IMR-90 (cell line): ENCODE measurements at regions not wholly inside any gene's neighbourhood (a gene's known extent, or its start where the extent isn't known, plus 50 kb on each side); places are given as distances from the start of the nearest gene placed in this dataset.

Experiments
- ATAC-seq: fragments of 200-7000 bp; cut with Tn5 transposase; 2 replicates; pipeline ENCODE4 v1.9.1; 2020; ENCODE audit warnings: low read depth, mild to moderate bottlenecking, moderate library complexity
- BruUV-seq: library from RNA; stranded (reverse); fragments of 400-500 nt; replicated peaks from 2 replicates; lab custom pipeline; 2021; lab: Mats Ljungman, UMichigan
- CTCF ChIA-PET: fragments of 300-600 bp; formaldehyde crosslinking; extraction: SDS; loops from one replicate; lab custom pipeline; 2021; ENCODE audit warnings: antibody characterized with exemption; lab: Yijun Ruan, JAX
- POLR2A ChIA-PET: fragments of 300-600 bp; sonication (Branson Sonifier 250); formaldehyde crosslinking; loops from one replicate; lab custom pipeline; 2022; ENCODE audit warnings: antibody characterized with exemption; ENCODE audit not compliant: unreplicated experiment; lab: Charles Lee
- DNase-seq: peaks from one replicate; pipeline ENCODE4 v3.0.0; 2013
- H2AFZ ChIP-seq: replicated peaks from 2 replicates; pipeline ENCODE3; 2013; ENCODE audit warnings: low read length, mild to moderate bottlenecking; ENCODE audit not compliant: poor library complexity
- H2AK5ac ChIP-seq: 2 replicates; pipeline ENCODE4 v1.6.1; 2013; ENCODE audit warnings: low read depth, low read length, inconsistent platforms
- H2AK9ac ChIP-seq: replicated peaks from 2 replicates; pipeline ENCODE3; 2013; ENCODE audit warnings: mild to moderate bottlenecking, low read depth, low read length, moderate library complexity; ENCODE audit not compliant: poor library complexity
- H2BK120ac ChIP-seq: 2 replicates; pipeline ENCODE4 v1.6.1; 2013; ENCODE audit warnings: low read depth, low read length, inconsistent platforms
- H2BK15ac ChIP-seq: 3 replicates; pipeline ENCODE4 v1.6.1; 2013; ENCODE audit warnings: low read depth, low read length, inconsistent platforms
- H2BK20ac ChIP-seq: 2 replicates; pipeline ENCODE4 v1.6.1; 2013; ENCODE audit warnings: low read depth, mild to moderate bottlenecking, inconsistent platforms, low read length, moderate library complexity
- H2BK5ac ChIP-seq: 2 replicates; pipeline ENCODE4 v1.6.1; 2013; ENCODE audit warnings: mild to moderate bottlenecking, low read depth, low read length, inconsistent platforms; ENCODE audit not compliant: poor library complexity, severe bottlenecking
- H3K14ac ChIP-seq: replicated peaks from 2 replicates; pipeline ENCODE4 v1.6.1; 2013; ENCODE audit warnings: low read depth, low read length, inconsistent platforms
- H3K18ac ChIP-seq: 2 replicates; pipeline ENCODE4 v1.6.1; 2013; ENCODE audit warnings: low read depth, low read length, control low read depth
- H3K23ac ChIP-seq: 2 replicates; pipeline ENCODE4 v1.6.1; 2013; ENCODE audit warnings: low read depth, low read length, inconsistent platforms
- H3K27ac ChIP-seq: 2 replicates; pipeline ENCODE4 v1.5.1; 2013; ENCODE audit warnings: mild to moderate bottlenecking, control low read depth, low read length; ENCODE audit not compliant: insufficient read depth
- H3K27me3 ChIP-seq: 2 replicates; pipeline ENCODE4 v1.6.1; 2013; ENCODE audit warnings: low read length; ENCODE audit not compliant: control insufficient read depth, insufficient read depth
- H3K36me3 ChIP-seq: 2 replicates; pipeline ENCODE4 v1.6.1; 2013; ENCODE audit warnings: low read length, mixed read lengths; ENCODE audit not compliant: control insufficient read depth, insufficient read depth
- H3K4ac ChIP-seq: 2 replicates; pipeline ENCODE4 v1.6.1; 2013; ENCODE audit warnings: low read depth, low read length, inconsistent platforms
- H3K4me1 ChIP-seq: 2 replicates; pipeline ENCODE4 v1.6.1; 2013; ENCODE audit warnings: low read length, mixed read lengths; ENCODE audit not compliant: control insufficient read depth, insufficient read depth
- H3K4me2 ChIP-seq: 2 replicates; pipeline ENCODE4 v1.6.1; 2013; ENCODE audit warnings: low read depth, mild to moderate bottlenecking, control low read depth, low read length, moderate library complexity
- H3K4me3 ChIP-seq: 2 replicates; pipeline ENCODE4 v1.5.1; 2013; ENCODE audit warnings: low read depth, mild to moderate bottlenecking, control low read depth, low read length, moderate library complexity; ENCODE audit not compliant: insufficient read depth
- H3K56ac ChIP-seq: 2 replicates; pipeline ENCODE4 v1.6.1; 2013; ENCODE audit warnings: low read length, inconsistent platforms; ENCODE audit not compliant: insufficient read depth; ENCODE audit errors: extremely low read depth
- H3K79me1 ChIP-seq, 2 experiments: 2 replicates each; pipeline ENCODE4 v1.6.1; 2013; ENCODE audit warnings: low read length in 2 of 2, inconsistent platforms in 1 of 2, low read depth in 1 of 2
- H3K9ac ChIP-seq: 2 replicates; pipeline ENCODE4 v1.6.1; 2013; ENCODE audit warnings: low read depth, low read length, control low read depth
- H3K9me1 ChIP-seq: 2 replicates; pipeline ENCODE4 v1.6.1; 2013; ENCODE audit warnings: low read length, inconsistent platforms; ENCODE audit not compliant: insufficient read depth
- H3K9me3 ChIP-seq: 2 replicates; pipeline ENCODE4 v1.6.1; 2013; ENCODE audit warnings: low read length; ENCODE audit not compliant: control insufficient read depth, insufficient read depth
- H4K20me1 ChIP-seq: 2 replicates; pipeline ENCODE4 v1.6.1; 2013; ENCODE audit warnings: low read length, inconsistent platforms; ENCODE audit not compliant: insufficient read depth
- H4K5ac ChIP-seq: 2 replicates; pipeline ENCODE4 v1.6.1; 2013; ENCODE audit warnings: mild to moderate bottlenecking, low read depth, low read length, control low read depth
- H4K8ac ChIP-seq, 2 experiments: 2 replicates each; pipeline ENCODE4 v1.6.1; 2013; ENCODE audit warnings: low read depth in 2 of 2, low read length in 2 of 2, control low read depth in 1 of 2, inconsistent platforms in 1 of 2
- H4K91ac ChIP-seq: 2 replicates; pipeline ENCODE4 v1.6.1; 2013; ENCODE audit warnings: low read depth, low read length, inconsistent platforms; ENCODE audit not compliant: insufficient read depth
- CHD1 ChIP-seq: IDR thresholded peaks from 2 replicates; pipeline ENCODE4 v1.6.1; 2012; ENCODE audit warnings: low read depth, low read length, improper control_type of control experiment
- FOS ChIP-seq: fragments of 150-350 bp; IDR thresholded peaks from 2 replicates; pipeline ENCODE4 v1.6.1; 2016; ENCODE audit warnings: low read depth, low read length
- MXI1 ChIP-seq: IDR thresholded peaks from 2 replicates; pipeline ENCODE4 v1.6.1; 2012; ENCODE audit warnings: low read depth, mild to moderate bottlenecking, low read length, moderate library complexity, borderline replicate concordance
- WGBS, 2 experiments: methylation state at CpG; one replicate each; pipeline versions ENCODE4 v1.1.5 to v1.1.7; 2013; ENCODE audit warnings: missing lambda C conversion rate in 2 of 2; ENCODE audit not compliant: insufficient read length in 1 of 2; ENCODE audit errors: extremely low coverage in 2 of 2; 5-methylcytosine and 5-hydroxymethylcytosine counted together
- dilution Hi-C: fragments of 300-500 bp; cut with HindIII; formaldehyde crosslinking; loops from one replicate; pipeline ENCODE4 v1.14.3; 2018; ENCODE audit warnings: low sequenced_read_pairs; ENCODE audit not compliant: unreplicated experiment
- in situ Hi-C: fragments of 300-500 bp; cut with MboI; formaldehyde crosslinking; loops from 3 replicates; pipeline ENCODE4 v1.14.3; 2019; ENCODE audit warnings: low sequenced_read_pairs, inconsistent platforms, mixed read lengths
- intact Hi-C: fragments of 100-400 bp; cut with micrococcal nuclease; formaldehyde crosslinking; loops from 2 replicates; pipeline ENCODE4 v1.10.0; 2022
- TF ChIP-seq, protein P1 (sequence below): fragments of 150-350 bp; IDR thresholded peaks from 2 replicates; pipeline ENCODE4 v1.6.1; 2016; ENCODE audit warnings: low read depth, mild to moderate bottlenecking, low read length, moderate library complexity, borderline replicate concordance

DNA sequence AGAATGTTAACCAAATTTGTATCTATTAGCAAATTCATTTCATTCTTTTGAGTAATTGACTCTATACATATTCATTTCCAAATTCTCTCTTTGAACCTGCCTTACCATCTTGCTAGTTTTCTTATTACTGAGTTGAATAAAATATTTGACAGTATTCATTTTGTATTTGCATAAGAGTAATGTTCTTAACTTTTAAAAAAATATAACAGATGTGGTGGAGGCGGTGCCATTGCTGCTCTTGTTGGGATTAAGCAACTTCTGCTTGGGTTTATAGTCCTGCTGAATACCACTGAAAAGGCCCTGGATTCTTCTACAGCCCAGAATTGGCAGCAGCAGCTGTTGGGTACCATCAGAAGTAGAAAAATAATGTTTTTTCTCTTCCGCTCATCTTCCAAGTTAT, 148.9 kb upstream of the PEX5L start:
- Histone ChIP-seq H3K36me3 (no peaks in the 10 kb centered on the region), H2AK9ac (no peak overlapping the region), H2AK5ac (no peak overlapping the region), H2BK5ac (no peak overlapping the region), H3K9ac (no peak overlapping the region), H2BK120ac (no peak overlapping the region), H4K20me1 (no peaks in the 10 kb centered on the region), H4K5ac (no peak overlapping the region), H3K4ac (no peak overlapping the region), H3K18ac (no peak overlapping the region), H4K8ac (no peak overlapping the region), H3K14ac (no peak overlapping the region), H3K56ac (no peak overlapping the region), H3K27me3 (no peaks in the 10 kb centered on the region), H3K9me1 (no peaks in the 10 kb centered on the region), H3K27ac (no peak overlapping the region), H3K4me3 (no peak overlapping the region), H3K23ac (no peak overlapping the region), H3K4me2 (no peak overlapping the region), H2BK20ac (no peak overlapping the region), H3K79me1 (no peaks in the 10 kb centered on the region), H4K91ac (no peak overlapping the region), H2AFZ (no peak overlapping the region), H2BK15ac (no peak overlapping the region), H3K9me3 (peaks cover 5% of the 10 kb centered on the region; the same call in 1 of the 2 replicates), H3K4me1 (no peaks in the 10 kb centered on the region)
- intact Hi-C loops = no loop called here
- dilution Hi-C loops = no loop called here
- ChIA-PET POLR2A (no interaction called here), CTCF (no interaction called here)
- no peak for ATAC-seq
- WGBS, 2 experiments = no CpG with 5 or more reads among the region's 2 CpGs
- in situ Hi-C loops = no loop called here
- TF ChIP-seq, protein P1, sequence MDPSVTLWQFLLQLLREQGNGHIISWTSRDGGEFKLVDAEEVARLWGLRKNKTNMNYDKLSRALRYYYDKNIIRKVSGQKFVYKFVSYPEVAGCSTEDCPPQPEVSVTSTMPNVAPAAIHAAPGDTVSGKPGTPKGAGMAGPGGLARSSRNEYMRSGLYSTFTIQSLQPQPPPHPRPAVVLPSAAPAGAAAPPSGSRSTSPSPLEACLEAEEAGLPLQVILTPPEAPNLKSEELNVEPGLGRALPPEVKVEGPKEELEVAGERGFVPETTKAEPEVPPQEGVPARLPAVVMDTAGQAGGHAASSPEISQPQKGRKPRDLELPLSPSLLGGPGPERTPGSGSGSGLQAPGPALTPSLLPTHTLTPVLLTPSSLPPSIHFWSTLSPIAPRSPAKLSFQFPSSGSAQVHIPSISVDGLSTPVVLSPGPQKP = no peak
- no peak for TF ChIP-seq MXI1
- no peak for TF ChIP-seq CHD1
- no peak for TF ChIP-seq FOS
- BruUV-seq = no TSS peak
- no peak for DNase-seq
